Neural cell (in vitro differentiated cells): ENCODE measurements at regions not wholly inside any gene's neighbourhood (a gene's known extent, or its start where the extent isn't known, plus 50 kb on each side); places are given as distances from the start of the nearest gene placed in this dataset.

Experiments used
- H2AFZ ChIP-seq: fragments of 200-600, 300-800 bp; sonication (generic), shearing (Covaris generic); 2 replicates; pipeline ENCODE4 v1.6.0; 2014; ENCODE audit warnings: low read depth, mild to moderate bottlenecking, antibody characterized with exemption, low read length, moderate library complexity
- H3F3A ChIP-seq: fragments of 200-600 bp; shearing (Covaris generic); 2 replicates; pipeline ENCODE4 v1.6.1; 2016; ENCODE audit warnings: mild to moderate bottlenecking, moderate library complexity, mixed read lengths, antibody characterized with exemption, low read length; ENCODE audit not compliant: insufficient read depth, poor library complexity, severe bottlenecking
- H3K27ac ChIP-seq: fragments of 200-600, 300-800 bp; sonication (generic), shearing (Covaris generic); 2 replicates; pipeline ENCODE4 v1.5.1; 2014; ENCODE audit warnings: mild to moderate bottlenecking, low read length, moderate library complexity
- H3K27me3 ChIP-seq: fragments of 300-800, 200-600 bp; sonication (generic), shearing (Covaris generic); 2 replicates; pipeline ENCODE4 v1.6.0; 2014; ENCODE audit warnings: mild to moderate bottlenecking, low read depth, low read length, moderate library complexity; ENCODE audit not compliant: insufficient read depth
- H3K36me3 ChIP-seq: fragments of 300-800, 200-600 bp; sonication (generic), shearing (Covaris generic); 2 replicates; pipeline ENCODE4 v1.5.1; 2014; ENCODE audit warnings: mild to moderate bottlenecking, antibody characterized with exemption, low read length, moderate library complexity; ENCODE audit not compliant: insufficient read depth
- H3K4me2 ChIP-seq: fragments of 300-800, 200-600 bp; sonication (generic), shearing (Covaris generic); 2 replicates; pipeline ENCODE4 v1.6.0; 2014; ENCODE audit warnings: mild to moderate bottlenecking, low read length
- H3K4me3 ChIP-seq: fragments of 300-800, 200-600 bp; sonication (generic), shearing (Covaris generic); 2 replicates; pipeline ENCODE4 v1.5.1; 2014; ENCODE audit warnings: mild to moderate bottlenecking, low read length, moderate library complexity
- H3K79me2 ChIP-seq: fragments of 200-600 bp; shearing (Covaris generic); replicated peaks from 2 replicates; pipeline ENCODE4 v1.6.0; 2014; ENCODE audit warnings: mild to moderate bottlenecking, low read length, moderate library complexity; ENCODE audit not compliant: insufficient read depth
- H3K9ac ChIP-seq: fragments of 300-800, 200-600 bp; sonication (generic), shearing (Covaris generic); 2 replicates; pipeline ENCODE4 v1.6.1; 2016; ENCODE audit warnings: mild to moderate bottlenecking, low read length, mixed read lengths
- H3K9me2 ChIP-seq: fragments of 200-600 bp; shearing (Covaris generic); 2 replicates; pipeline ENCODE4 v1.6.1; 2016; ENCODE audit warnings: mild to moderate bottlenecking, low read length, mixed read lengths; ENCODE audit not compliant: insufficient read depth
- H3K9me3 ChIP-seq: fragments of 200-600, 300-800 bp; sonication (generic), shearing (Covaris generic); 2 replicates; pipeline ENCODE4 v1.6.1; 2016; ENCODE audit warnings: mild to moderate bottlenecking, mixed run types, low read length, moderate library complexity, mixed read lengths
- H4K20me1 ChIP-seq: fragments of 200-600 bp; shearing (Covaris generic); 2 replicates; pipeline ENCODE4 v1.6.1; 2016; ENCODE audit warnings: mild to moderate bottlenecking, mixed run types; ENCODE audit not compliant: insufficient read depth
- EP300 ChIP-seq: fragments of 450-650 bp; conservative IDR thresholded peaks from 2 replicates; pipeline ENCODE4 v1.6.1; 2014; ENCODE audit warnings: antibody characterized with exemption, mild to moderate bottlenecking, moderate library complexity; ENCODE audit not compliant: poor library complexity, severe bottlenecking
- MXI1 ChIP-seq: fragments of 450-650 bp; conservative IDR thresholded peaks from 2 replicates; pipeline ENCODE4 v1.6.1; 2014; ENCODE audit warnings: antibody characterized with exemption, mild to moderate bottlenecking; ENCODE audit not compliant: poor library complexity, severe bottlenecking
- SMC3 ChIP-seq: fragments of 450-650 bp; conservative IDR thresholded peaks from 2 replicates; pipeline ENCODE4 v1.6.1; 2014; ENCODE audit warnings: antibody characterized with exemption, mild to moderate bottlenecking, moderate library complexity; ENCODE audit not compliant: poor library complexity
- TAF1 ChIP-seq: IDR thresholded peaks from 2 replicates; pipeline ENCODE4 v1.6.1; 2012; ENCODE audit warnings: low read depth
- TF ChIP-seq, protein P1 (sequence below): fragments of 450-650 bp; IDR thresholded peaks from 2 replicates; pipeline ENCODE4 v1.5.1; 2014; ENCODE audit warnings: antibody characterized with exemption, mild to moderate bottlenecking, moderate library complexity; ENCODE audit not compliant: poor library complexity, severe bottlenecking
- TF ChIP-seq, protein P2 (sequence below): IDR thresholded peaks from 2 replicates; pipeline ENCODE4 v1.6.1; 2012; ENCODE audit warnings: borderline replicate concordance

DNA sequence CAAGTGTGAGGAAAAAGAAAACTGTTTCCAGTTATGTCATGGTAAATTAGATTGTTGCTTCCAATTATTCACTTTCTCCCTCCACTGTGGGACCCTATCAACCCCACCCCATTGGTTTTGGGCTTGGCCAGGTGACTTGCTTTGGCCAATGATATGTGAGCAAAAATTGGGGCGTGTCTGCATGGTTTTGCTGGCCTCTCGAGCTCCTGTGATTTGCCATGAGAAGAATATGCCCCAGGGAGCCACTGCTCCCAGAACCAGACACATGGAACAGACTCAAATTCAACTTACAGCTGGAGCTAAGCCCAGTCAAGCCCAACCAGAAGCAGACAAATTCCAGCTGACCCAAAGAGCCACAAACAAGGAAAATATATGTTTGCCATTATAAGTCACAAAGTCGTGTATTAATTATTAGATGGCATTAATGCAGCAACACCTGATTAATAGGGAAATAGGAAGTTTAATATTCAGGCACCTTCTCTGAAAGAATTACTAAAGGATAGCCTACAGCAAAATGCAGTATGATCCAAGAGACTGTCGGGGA lies 248.9 kb downstream of the ANAPC1 start:
- Histone ChIP-seq H3K27me3 (no peaks in the 10 kb centered on the region), H3K27ac (no peak overlapping the region), H3K4me2 (no peak overlapping the region), H3K36me3 (no peaks in the 10 kb centered on the region), H4K20me1 (no peaks in the 10 kb centered on the region), H3K4me3 (no peak overlapping the region), H3K9me3 (no peaks in the 10 kb centered on the region), H3K79me2 (no peaks in the 10 kb centered on the region), H3K9ac (no peak overlapping the region), H3F3A (no peaks in the 10 kb centered on the region), H3K9me2 (no peaks in the 10 kb centered on the region), H2AFZ (no peak overlapping the region)
- TF ChIP-seq, protein P1, sequence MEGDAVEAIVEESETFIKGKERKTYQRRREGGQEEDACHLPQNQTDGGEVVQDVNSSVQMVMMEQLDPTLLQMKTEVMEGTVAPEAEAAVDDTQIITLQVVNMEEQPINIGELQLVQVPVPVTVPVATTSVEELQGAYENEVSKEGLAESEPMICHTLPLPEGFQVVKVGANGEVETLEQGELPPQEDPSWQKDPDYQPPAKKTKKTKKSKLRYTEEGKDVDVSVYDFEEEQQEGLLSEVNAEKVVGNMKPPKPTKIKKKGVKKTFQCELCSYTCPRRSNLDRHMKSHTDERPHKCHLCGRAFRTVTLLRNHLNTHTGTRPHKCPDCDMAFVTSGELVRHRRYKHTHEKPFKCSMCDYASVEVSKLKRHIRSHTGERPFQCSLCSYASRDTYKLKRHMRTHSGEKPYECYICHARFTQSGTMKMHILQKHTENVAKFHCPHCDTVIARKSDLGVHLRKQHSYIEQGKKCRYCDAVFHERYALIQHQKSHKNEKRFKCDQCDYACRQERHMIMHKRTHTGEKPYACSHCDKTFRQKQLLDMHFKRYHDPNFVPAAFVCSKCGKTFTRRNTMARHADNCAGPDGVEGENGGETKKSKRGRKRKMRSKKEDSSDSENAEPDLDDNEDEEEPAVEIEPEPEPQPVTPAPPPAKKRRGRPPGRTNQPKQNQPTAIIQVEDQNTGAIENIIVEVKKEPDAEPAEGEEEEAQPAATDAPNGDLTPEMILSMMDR: no peak
- no peak for TF ChIP-seq MXI1

DNA sequence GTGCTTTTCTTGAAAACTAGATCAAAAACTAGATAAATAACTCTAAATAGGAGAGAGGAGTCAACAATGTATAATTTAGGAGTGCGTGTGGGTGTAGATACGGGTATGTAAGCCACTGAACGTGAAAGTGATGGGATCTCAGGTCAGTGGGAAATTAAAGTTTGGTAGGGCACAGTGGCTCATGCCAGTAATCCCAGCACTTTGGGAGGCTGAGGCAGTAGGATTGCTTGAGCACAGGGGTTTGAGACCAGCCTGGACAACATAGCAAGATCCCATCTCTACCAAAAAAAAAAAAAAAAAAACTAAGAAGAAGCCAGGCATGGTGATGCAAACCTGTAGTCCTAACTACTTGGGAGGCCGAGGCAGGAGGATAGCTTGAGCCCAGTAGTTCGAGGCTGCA lies 247.1 kb downstream of the ANAPC1 start:
- H3K9me3 ChIP-seq: no peaks in the 10 kb centered on the region
- H3K27ac ChIP-seq: no peak overlapping the region
- TF ChIP-seq EP300: no peak
- TF ChIP-seq, protein P1: no peak
- TF ChIP-seq, protein P2, sequence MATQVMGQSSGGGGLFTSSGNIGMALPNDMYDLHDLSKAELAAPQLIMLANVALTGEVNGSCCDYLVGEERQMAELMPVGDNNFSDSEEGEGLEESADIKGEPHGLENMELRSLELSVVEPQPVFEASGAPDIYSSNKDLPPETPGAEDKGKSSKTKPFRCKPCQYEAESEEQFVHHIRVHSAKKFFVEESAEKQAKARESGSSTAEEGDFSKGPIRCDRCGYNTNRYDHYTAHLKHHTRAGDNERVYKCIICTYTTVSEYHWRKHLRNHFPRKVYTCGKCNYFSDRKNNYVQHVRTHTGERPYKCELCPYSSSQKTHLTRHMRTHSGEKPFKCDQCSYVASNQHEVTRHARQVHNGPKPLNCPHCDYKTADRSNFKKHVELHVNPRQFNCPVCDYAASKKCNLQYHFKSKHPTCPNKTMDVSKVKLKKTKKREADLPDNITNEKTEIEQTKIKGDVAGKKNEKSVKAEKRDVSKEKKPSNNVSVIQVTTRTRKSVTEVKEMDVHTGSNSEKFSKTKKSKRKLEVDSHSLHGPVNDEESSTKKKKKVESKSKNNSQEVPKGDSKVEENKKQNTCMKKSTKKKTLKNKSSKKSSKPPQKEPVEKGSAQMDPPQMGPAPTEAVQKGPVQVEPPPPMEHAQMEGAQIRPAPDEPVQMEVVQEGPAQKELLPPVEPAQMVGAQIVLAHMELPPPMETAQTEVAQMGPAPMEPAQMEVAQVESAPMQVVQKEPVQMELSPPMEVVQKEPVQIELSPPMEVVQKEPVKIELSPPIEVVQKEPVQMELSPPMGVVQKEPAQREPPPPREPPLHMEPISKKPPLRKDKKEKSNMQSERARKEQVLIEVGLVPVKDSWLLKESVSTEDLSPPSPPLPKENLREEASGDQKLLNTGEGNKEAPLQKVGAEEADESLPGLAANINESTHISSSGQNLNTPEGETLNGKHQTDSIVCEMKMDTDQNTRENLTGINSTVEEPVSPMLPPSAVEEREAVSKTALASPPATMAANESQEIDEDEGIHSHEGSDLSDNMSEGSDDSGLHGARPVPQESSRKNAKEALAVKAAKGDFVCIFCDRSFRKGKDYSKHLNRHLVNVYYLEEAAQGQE: no peak
- TF ChIP-seq SMC3: no peak
- no peak for TF ChIP-seq TAF1
- no peak overlapping the region for H3K4me2 ChIP-seq
- no peaks in the 10 kb centered on the region for H3K79me2 ChIP-seq
- no peaks in the 10 kb centered on the region for H3K9me2 ChIP-seq
- no peak overlapping the region for H3K9ac ChIP-seq
- no peaks in the 10 kb centered on the region for H3F3A ChIP-seq
- no peak overlapping the region for H2AFZ ChIP-seq
- no peaks in the 10 kb centered on the region for H4K20me1 ChIP-seq
- no peaks in the 10 kb centered on the region for H3K36me3 ChIP-seq
- no peaks in the 10 kb centered on the region for H3K27me3 ChIP-seq
- no peak overlapping the region for H3K4me3 ChIP-seq
